SK-N-SH (cell line): ENCODE measurements at regions not wholly inside any gene's neighbourhood (a gene's known extent, or its start where the extent isn't known, plus 50 kb on each side); places are given as distances from the start of the nearest gene placed in this dataset.

Source experiments
- CTCF ChIA-PET: fragments of 300-600, 350-600 bp; formaldehyde crosslinking; extraction: SDS; loops from one replicate; lab custom pipeline; 2021; lab: Yijun Ruan, JAX
- POLR2A ChIA-PET: fragments of 350-600 bp; sonication (Branson Sonifier 250); formaldehyde crosslinking; extraction: SDS; loops from one replicate; lab custom pipeline; 2020; ENCODE audit warnings: antibody characterized with exemption, inconsistent platforms; lab: Yijun Ruan, JAX
- DNase-seq: peaks from one replicate; pipeline ENCODE4 v3.0.0; 2012
- H2AFZ ChIP-seq: fragments of 200-600 bp; sonication (generic); 2 replicates; pipeline ENCODE4 v1.8.1; 2016; ENCODE audit warnings: antibody characterized with exemption, mild to moderate bottlenecking, low read depth
- H3F3A ChIP-seq: fragments of 200-600 bp; sonication (generic); replicated peaks from 2 replicates; pipeline ENCODE3; 2016; ENCODE audit warnings: antibody characterized with exemption, mild to moderate bottlenecking; ENCODE audit not compliant: insufficient read depth
- H3K27ac ChIP-seq, 2 experiments: fragments of 200-500 bp in 1 of 2; fragments of 200-600 bp in 1 of 2; sonication (Bioruptor generic) in 1 of 2; sonication (generic), shearing (Covaris generic) in 1 of 2; 2 replicates each; pipeline versions ENCODE4 v1.5.1 to v1.6.1; 2014 to 2016; ENCODE audit warnings: low read depth in 2 of 2, inconsistent platforms in 1 of 2, low read length in 1 of 2, mild to moderate bottlenecking in 1 of 2, mixed read lengths in 1 of 2
- H3K27me3 ChIP-seq: fragments of 200-600 bp; sonication (generic), shearing (Covaris generic); 2 replicates; pipeline ENCODE4 v1.6.1; 2016; ENCODE audit warnings: mixed run types; ENCODE audit not compliant: insufficient read depth
- H3K36me3 ChIP-seq, 2 experiments: fragments of 200-500 bp in 1 of 2; fragments of 200-600 bp in 1 of 2; sonication (Bioruptor generic) in 1 of 2; sonication (generic) in 1 of 2; replicated peaks in 1 of 2; 2 replicates each; pipeline versions ENCODE3 to v1.5.1; 2014 to 2016; ENCODE audit warnings: low read length in 1 of 2, mild to moderate bottlenecking in 1 of 2; ENCODE audit not compliant: insufficient read depth in 2 of 2, control insufficient read depth in 1 of 2
- H3K4me1 ChIP-seq, 2 experiments: fragments of 200-500 bp in 1 of 2; fragments of 200-600 bp in 1 of 2; sonication (Bioruptor generic) in 1 of 2; sonication (generic), shearing (Covaris generic) in 1 of 2; 2 replicates each; pipeline versions ENCODE4 v1.5.1 to v1.6.1; 2014 to 2016; ENCODE audit warnings: low read depth in 1 of 2, low read length in 1 of 2, mixed run types in 1 of 2; ENCODE audit not compliant: insufficient read depth in 2 of 2, control insufficient read depth in 1 of 2
- H3K4me2 ChIP-seq: fragments of 200-600 bp; sonication (generic), shearing (Covaris generic); 2 replicates; pipeline ENCODE4 v1.6.1; 2017; ENCODE audit warnings: mixed run types
- H3K4me3 ChIP-seq, 2 experiments: fragments of 200-500 bp in 1 of 2; fragments of 200-600 bp in 1 of 2; sonication (Bioruptor generic) in 1 of 2; sonication (generic), shearing (Covaris generic) in 1 of 2; 2 replicates each; pipeline versions ENCODE4 v1.5.1 to v1.8.1; 2014 to 2016; ENCODE audit warnings: low read depth in 2 of 2, inconsistent platforms in 1 of 2, low read length in 1 of 2, mild to moderate bottlenecking in 1 of 2, mixed read lengths in 1 of 2, moderate library complexity in 1 of 2
- H3K79me2 ChIP-seq: fragments of 200-600 bp; sonication (generic); 2 replicates; pipeline ENCODE4 v1.8.1; 2017; ENCODE audit warnings: mild to moderate bottlenecking; ENCODE audit not compliant: insufficient read depth
- H3K9ac ChIP-seq: fragments of 200-600 bp; sonication (generic); 2 replicates; pipeline ENCODE4 v1.6.1; 2017; ENCODE audit warnings: mixed run types
- H3K9me2 ChIP-seq: fragments of 200-600 bp; sonication (generic); 2 replicates; pipeline ENCODE4 v1.6.1; 2017; ENCODE audit warnings: mixed run types
- H3K9me3 ChIP-seq: fragments of 200-600 bp; sonication (generic); 2 replicates; pipeline ENCODE4 v1.6.1; 2017; ENCODE audit warnings: mixed run types, mild to moderate bottlenecking, moderate library complexity
- H4K20me1 ChIP-seq: fragments of 200-600 bp; sonication (generic); 2 replicates; pipeline ENCODE4 v1.6.1; 2017; ENCODE audit warnings: mild to moderate bottlenecking, mixed run types; ENCODE audit not compliant: insufficient read depth
- FOXJ3 ChIP-seq: sonication (generic); formaldehyde crosslinking; IDR thresholded peaks from 2 replicates; pipeline ENCODE4 v1.5.1; 2020; ENCODE audit warnings: mild to moderate bottlenecking, missing genetic modification reagents
- FOXM1 ChIP-seq: IDR thresholded peaks from 2 replicates; pipeline ENCODE4 v1.4.0; 2012; ENCODE audit warnings: low read depth, mild to moderate bottlenecking
- GABPA ChIP-seq: IDR thresholded peaks from 2 replicates; pipeline ENCODE4 v1.4.0; 2012; ENCODE audit warnings: low read depth, mild to moderate bottlenecking
- GATA2 ChIP-seq: sonication (generic); formaldehyde crosslinking; IDR thresholded peaks from 2 replicates; pipeline ENCODE4 v1.5.0; 2020; ENCODE audit warnings: mild to moderate bottlenecking, missing genetic modification reagents
- MXI1 ChIP-seq: IDR thresholded peaks from 2 replicates; pipeline ENCODE4 v1.6.1; 2012; ENCODE audit warnings: mild to moderate bottlenecking, low read depth, low read length, improper control_type of control experiment
- NRF1 ChIP-seq: IDR thresholded peaks from 2 replicates; pipeline ENCODE4 v1.6.1; 2012; ENCODE audit warnings: low read depth, mild to moderate bottlenecking, low read length
- POLR2AphosphoS5 ChIP-seq: IDR thresholded peaks from 2 replicates; pipeline ENCODE4 v1.6.1; 2012; ENCODE audit warnings: low read depth, low read length
- RAD21 ChIP-seq: IDR thresholded peaks from 2 replicates; pipeline ENCODE4 v1.6.1; 2012; ENCODE audit warnings: mild to moderate bottlenecking, low read length
- RFX5 ChIP-seq: IDR thresholded peaks from 2 replicates; pipeline ENCODE4 v1.6.1; 2012; ENCODE audit warnings: mild to moderate bottlenecking, improper control_type of control experiment, low read length
- RXRA ChIP-seq: IDR thresholded peaks from 2 replicates; pipeline ENCODE4 v1.4.0; 2012; ENCODE audit warnings: low read depth, mild to moderate bottlenecking, borderline replicate concordance
- SIN3A ChIP-seq: IDR thresholded peaks from 2 replicates; pipeline ENCODE4 v1.6.1; 2012; ENCODE audit warnings: low read depth, mild to moderate bottlenecking, low read length, moderate library complexity, borderline replicate concordance
- TAF1 ChIP-seq: IDR thresholded peaks from 2 replicates; pipeline ENCODE4 v1.6.1; 2012; ENCODE audit warnings: low read depth, mild to moderate bottlenecking, low read length, moderate library complexity, borderline replicate concordance
- TCF12 ChIP-seq: IDR thresholded peaks from 2 replicates; pipeline ENCODE4 v1.4.0; 2012
- TEAD4 ChIP-seq: IDR thresholded peaks from 2 replicates; pipeline ENCODE4 v1.4.0; 2012; ENCODE audit warnings: mild to moderate bottlenecking, borderline replicate concordance; ENCODE audit not compliant: insufficient read depth
- YY1 ChIP-seq: IDR thresholded peaks from 2 replicates; pipeline ENCODE4 v1.4.0; 2012; ENCODE audit warnings: low read depth, mild to moderate bottlenecking
- WGBS: methylation state at CpG from one replicate; pipeline ENCODE4 v1.1.6; 2017; ENCODE audit warnings: low lambda C conversion rate; 5-methylcytosine and 5-hydroxymethylcytosine counted together
- TF ChIP-seq, protein P1 (sequence below): IDR thresholded peaks from 2 replicates; pipeline ENCODE4 v1.4.0; 2012; ENCODE audit warnings: low read depth, borderline replicate concordance
- TF ChIP-seq, protein P2 (sequence below): fragments of 150-350 bp; IDR thresholded peaks from 2 replicates; pipeline ENCODE4 v1.6.1; 2017; ENCODE audit warnings: antibody characterized with exemption, low read length, low read depth, borderline replicate concordance
- TF ChIP-seq, protein P3 (sequence below): fragments of 200-600 bp; sonication (generic); IDR thresholded peaks from 2 replicates; pipeline ENCODE4 v1.6.1; 2017; ENCODE audit warnings: antibody characterized with exemption, mild to moderate bottlenecking, moderate library complexity
- TF ChIP-seq, protein P4 (sequence below): IDR thresholded peaks from 2 replicates; pipeline ENCODE4; 2012
- TF ChIP-seq, protein P5 (sequence below): IDR thresholded peaks from 2 replicates; pipeline ENCODE4 v1.4.0; 2012; ENCODE audit warnings: low read depth

DNA sequence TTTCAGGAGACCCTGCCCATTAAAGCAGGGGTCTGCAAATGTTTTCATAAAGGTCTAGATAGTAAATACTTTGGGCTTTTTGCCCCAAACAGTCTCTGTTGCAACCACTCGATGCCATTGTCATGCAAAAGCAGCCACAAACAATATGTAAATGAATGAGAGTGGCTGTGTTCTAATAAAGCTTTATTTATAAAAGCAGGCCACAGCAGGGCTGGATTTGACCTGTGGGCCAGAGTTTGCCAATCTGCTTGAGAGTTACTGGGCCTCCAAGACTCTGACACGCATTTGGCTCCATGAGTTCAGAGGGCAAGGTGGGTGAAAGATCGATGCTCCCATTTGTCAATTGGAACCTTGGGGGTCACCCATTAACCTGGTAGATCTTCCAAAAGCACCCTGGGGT, 217.3 kb upstream of the SDK2 start:
- DNase-seq = no peak
- peaks cover 0 to 21% of the 10 kb centered on the region in 2 experiments; a peak in 1 of 4 replicates for H3K4me1 ChIP-seq
- no peak overlapping the region for H3K9ac ChIP-seq
- no peaks in the 10 kb centered on the region for H3K9me2 ChIP-seq
- CTCF ChIA-PET = no interaction called here
- H2AFZ ChIP-seq = no peak overlapping the region
- peaks cover 2% of the 10 kb centered on the region; the same call in 1 of the 2 replicates for H3K9me3 ChIP-seq
- no peaks in the 10 kb centered on the region for H3F3A ChIP-seq
- H4K20me1 ChIP-seq = no peaks in the 10 kb centered on the region
- H3K36me3 ChIP-seq = no peaks in the 10 kb centered on the region
- no peak overlapping the region for H3K27ac ChIP-seq
- no peaks in the 10 kb centered on the region for H3K79me2 ChIP-seq
- no peak overlapping the region for H3K4me3 ChIP-seq
- TF ChIP-seq, protein P1, sequence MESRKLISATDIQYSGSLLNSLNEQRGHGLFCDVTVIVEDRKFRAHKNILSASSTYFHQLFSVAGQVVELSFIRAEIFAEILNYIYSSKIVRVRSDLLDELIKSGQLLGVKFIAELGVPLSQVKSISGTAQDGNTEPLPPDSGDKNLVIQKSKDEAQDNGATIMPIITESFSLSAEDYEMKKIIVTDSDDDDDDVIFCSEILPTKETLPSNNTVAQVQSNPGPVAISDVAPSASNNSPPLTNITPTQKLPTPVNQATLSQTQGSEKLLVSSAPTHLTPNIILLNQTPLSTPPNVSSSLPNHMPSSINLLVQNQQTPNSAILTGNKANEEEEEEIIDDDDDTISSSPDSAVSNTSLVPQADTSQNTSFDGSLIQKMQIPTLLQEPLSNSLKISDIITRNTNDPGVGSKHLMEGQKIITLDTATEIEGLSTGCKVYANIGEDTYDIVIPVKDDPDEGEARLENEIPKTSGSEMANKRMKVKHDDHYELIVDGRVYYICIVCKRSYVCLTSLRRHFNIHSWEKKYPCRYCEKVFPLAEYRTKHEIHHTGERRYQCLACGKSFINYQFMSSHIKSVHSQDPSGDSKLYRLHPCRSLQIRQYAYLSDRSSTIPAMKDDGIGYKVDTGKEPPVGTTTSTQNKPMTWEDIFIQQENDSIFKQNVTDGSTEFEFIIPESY = no peak
- TF ChIP-seq NRF1 = no peak
- no peak for TF ChIP-seq TAF1
- TF ChIP-seq RAD21 = no peak
- no peak for TF ChIP-seq YY1
- TF ChIP-seq POLR2AphosphoS5 = no peak
- TF ChIP-seq SIN3A = no peak
- no peak for TF ChIP-seq FOXJ3 (CRISPR knock-in tag)
- TF ChIP-seq TCF12 = no peak
- TF ChIP-seq, protein P2, sequence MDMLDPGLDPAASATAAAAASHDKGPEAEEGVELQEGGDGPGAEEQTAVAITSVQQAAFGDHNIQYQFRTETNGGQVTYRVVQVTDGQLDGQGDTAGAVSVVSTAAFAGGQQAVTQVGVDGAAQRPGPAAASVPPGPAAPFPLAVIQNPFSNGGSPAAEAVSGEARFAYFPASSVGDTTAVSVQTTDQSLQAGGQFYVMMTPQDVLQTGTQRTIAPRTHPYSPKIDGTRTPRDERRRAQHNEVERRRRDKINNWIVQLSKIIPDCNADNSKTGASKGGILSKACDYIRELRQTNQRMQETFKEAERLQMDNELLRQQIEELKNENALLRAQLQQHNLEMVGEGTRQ = no peak
- TF ChIP-seq FOXM1 = no peak
- TF ChIP-seq, protein P3, sequence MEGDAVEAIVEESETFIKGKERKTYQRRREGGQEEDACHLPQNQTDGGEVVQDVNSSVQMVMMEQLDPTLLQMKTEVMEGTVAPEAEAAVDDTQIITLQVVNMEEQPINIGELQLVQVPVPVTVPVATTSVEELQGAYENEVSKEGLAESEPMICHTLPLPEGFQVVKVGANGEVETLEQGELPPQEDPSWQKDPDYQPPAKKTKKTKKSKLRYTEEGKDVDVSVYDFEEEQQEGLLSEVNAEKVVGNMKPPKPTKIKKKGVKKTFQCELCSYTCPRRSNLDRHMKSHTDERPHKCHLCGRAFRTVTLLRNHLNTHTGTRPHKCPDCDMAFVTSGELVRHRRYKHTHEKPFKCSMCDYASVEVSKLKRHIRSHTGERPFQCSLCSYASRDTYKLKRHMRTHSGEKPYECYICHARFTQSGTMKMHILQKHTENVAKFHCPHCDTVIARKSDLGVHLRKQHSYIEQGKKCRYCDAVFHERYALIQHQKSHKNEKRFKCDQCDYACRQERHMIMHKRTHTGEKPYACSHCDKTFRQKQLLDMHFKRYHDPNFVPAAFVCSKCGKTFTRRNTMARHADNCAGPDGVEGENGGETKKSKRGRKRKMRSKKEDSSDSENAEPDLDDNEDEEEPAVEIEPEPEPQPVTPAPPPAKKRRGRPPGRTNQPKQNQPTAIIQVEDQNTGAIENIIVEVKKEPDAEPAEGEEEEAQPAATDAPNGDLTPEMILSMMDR = no peak
- no peak for TF ChIP-seq TEAD4
- no peak for TF ChIP-seq RFX5
- no peak for TF ChIP-seq GABPA
- no peak for TF ChIP-seq RXRA
- TF ChIP-seq GATA2 = no peak
- TF ChIP-seq, protein P4, sequence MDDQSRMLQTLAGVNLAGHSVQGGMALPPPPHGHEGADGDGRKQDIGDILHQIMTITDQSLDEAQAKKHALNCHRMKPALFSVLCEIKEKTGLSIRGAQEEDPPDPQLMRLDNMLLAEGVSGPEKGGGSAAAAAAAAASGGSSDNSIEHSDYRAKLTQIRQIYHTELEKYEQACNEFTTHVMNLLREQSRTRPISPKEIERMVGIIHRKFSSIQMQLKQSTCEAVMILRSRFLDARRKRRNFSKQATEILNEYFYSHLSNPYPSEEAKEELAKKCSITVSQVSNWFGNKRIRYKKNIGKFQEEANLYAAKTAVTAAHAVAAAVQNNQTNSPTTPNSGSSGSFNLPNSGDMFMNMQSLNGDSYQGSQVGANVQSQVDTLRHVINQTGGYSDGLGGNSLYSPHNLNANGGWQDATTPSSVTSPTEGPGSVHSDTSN = no peak
- no peak for TF ChIP-seq MXI1
- TF ChIP-seq, protein P5, sequence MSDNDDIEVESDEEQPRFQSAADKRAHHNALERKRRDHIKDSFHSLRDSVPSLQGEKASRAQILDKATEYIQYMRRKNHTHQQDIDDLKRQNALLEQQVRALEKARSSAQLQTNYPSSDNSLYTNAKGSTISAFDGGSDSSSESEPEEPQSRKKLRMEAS = no peak
- H3K27me3 ChIP-seq = no peaks in the 10 kb centered on the region
- POLR2A ChIA-PET = no interaction called here
- no peak overlapping the region for H3K4me2 ChIP-seq
- WGBS = 32% methylated on average over 3 of the region's 3 CpGs
